T-helper 1 cell (primary cell): ENCODE measurements at regions not wholly inside any gene's neighbourhood (a gene's known extent, or its start where the extent isn't known, plus 50 kb on each side); places are given as distances from the start of the nearest gene placed in this dataset.
"Not testable (repeated sequence)": the region's sequence is repeated elsewhere in the genome, so short reads cannot be mapped to it uniquely, and the experiment has no call there.

Experiments
- DNase-seq, 5 donors: peaks; one replicate each; pipeline ENCODE4 v3.0.0-alpha.2; 2012 to 2020

DNA sequence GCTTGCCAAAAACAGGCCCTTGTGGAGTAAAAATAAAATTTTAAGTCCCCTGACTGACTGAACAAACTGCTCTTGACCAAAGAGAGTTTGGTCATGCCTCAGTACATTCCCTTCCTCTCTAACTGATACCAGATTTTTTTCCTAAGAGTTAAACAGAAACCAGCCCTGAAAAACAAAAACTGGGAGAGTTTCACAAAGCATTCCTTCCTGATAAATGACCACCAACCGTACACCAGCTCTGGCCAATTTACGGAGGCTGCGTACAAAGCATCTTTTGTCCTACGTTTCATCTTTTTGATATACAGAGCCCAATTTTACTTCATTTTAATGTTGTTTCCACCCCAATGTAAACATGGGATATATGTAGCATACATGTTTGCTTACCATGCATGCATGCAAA lies 477.4 kb upstream of the HTR1E start:
- DNase-seq = no peak

DNA sequence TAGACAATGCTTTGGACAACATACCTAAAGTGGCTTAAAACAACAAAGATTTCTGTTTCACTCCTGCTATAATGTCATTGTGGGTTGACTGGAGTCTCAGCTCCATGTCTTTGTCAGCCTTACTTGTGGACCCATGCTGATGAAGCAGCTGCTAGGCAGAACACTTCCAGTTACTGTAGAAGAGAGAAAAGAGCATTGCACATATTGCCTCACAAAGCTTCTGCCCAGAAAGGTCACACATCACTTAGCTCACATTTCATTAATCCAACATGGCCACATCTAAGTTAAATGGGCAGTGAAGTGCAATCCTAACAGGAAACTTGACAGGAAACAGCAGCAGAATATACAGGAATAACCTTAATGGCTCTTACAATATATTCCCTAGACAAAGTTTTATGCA lies 480.5 kb upstream of the HTR1E start:
- DNase-seq = no peak

DNA sequence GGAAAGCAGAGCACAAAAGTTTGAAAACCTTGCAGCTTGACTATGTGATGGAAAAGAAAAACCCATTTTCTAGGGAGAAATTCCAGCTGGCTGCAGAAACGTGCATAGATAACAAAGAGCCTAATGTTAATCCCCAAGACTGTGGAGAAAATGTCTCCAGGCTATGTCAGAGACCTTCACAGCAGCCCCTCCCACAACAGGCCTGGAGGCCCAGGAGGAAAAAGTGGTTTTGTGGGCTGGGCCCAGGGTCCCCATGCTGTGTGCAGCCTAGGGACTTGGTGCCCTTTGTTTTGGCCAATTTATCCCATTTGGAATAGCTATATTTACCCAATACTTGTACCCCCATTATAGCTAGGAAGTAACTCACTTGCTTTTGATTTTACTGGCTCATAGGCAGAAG lies 484.1 kb upstream of the HTR1E start:
- DNase-seq = no peak

DNA sequence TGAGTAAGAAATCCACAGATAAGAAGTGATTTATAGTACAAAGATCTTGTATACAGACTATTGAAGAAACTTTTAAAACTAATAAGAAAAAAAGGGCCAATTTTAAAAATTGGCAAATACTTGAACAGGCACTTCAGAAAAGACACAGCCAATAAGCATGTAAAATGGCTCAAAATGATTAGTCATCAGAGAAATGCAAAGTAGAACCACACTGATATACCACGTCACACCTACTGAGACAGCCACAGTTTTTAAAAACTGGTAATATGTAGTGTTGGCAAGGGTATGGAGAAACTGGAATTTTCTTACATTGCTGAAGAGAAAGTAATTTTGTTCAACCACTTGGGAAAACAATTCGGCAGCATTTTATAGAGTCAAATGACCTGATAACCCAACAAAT lies 488.9 kb upstream of the HTR1E start:
- no peak for DNase-seq

DNA sequence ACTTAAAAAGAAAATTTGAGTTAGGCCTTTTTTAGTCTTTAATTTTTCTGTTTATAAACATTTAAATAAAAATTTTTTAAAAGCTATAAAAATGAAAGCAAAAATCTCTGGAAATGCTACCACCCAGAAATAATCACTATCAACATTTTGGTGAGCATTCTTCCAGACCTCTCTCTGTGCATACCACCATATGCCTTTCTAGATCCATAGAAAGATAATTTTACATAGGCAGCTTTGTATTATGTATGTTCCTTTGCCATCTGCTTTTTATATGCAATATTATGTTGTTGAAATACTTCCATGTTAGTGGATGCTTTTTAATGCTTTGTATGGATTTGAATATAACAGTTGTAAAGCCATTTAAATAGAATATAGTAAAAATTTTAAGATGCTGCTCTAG lies 496.7 kb upstream of the HTR1E start:
- DNase-seq = no peak

DNA sequence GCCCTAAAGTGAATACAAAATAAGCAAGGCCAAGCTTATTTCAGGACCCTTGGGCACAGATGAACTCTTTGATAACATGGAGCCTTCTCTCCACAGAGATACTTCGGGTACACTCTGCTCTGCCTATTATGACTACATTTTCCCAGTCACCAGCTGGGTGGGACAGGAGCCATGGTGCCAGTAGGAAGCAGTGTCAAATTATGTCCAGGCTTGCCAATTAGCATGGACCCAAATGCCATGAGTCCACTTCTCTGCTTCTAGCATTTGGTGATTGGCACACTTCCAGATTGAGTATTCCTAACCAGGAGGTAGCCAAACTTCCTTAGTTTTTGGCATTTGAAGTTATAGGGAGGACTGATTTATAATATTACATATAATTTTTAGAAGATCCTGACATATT lies 513.8 kb upstream of the HTR1E start:
- DNase-seq = no peak

DNA sequence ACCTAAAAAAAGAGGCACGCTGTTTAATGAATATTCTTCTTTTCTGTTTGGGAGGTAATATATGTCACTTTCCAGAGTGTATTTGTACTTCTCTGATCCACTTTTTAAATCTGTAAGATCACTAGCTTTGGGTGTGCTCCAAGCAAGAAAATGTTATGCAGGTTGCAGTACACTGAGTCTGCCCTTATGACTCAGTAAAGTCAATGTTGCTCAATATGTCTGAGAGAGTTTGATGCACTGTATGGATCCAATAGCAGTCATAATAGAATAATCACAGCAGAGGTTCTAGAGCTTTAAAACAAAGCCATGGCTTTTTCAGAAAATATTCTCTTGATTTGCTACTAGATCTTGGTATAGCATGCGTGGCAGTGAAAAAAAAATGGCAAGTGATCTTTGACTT lies 525.3 kb upstream of the HTR1E start:
- DNase-seq = no peak

DNA sequence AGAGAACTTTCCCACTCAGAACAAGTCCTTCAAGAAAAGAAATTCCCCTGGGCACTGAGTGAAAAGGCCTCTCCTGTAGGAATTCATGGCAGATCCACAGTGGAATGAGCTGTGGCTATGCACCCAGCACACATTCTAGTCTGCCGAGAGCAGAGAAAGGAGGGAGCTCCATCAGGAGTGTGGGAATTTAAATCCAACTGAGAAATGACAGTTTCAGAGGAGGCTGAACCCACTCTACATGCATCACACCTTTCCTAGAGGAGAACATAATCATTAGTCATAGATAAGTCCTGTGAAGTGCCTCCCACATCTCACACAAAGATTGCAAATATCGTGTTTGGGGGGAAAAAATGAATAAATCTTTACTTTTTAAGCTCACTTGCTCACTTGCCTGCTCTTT lies 530.2 kb upstream of the HTR1E start:
- no peak for DNase-seq

DNA sequence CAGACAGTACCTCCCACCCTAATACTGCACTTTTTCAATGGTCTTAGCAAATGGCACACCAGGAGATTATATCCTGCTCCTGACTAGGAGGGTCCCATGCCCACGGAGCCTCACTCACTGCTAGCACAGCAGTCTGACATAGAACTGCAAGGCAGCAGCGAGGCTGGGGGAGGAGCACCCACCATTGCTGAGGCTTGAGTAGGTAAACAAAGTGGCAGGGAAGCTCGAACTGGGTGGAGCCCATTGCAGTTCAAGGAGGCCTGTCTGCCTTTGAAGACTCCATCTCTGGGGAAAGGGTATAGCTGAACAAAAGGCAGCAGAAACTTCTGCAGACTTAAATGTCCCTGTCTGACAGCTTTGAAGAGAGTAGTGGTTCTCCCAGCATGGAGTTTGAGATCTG lies 544.5 kb upstream of the HTR1E start:
- not testable (repeated sequence) for DNase-seq

DNA sequence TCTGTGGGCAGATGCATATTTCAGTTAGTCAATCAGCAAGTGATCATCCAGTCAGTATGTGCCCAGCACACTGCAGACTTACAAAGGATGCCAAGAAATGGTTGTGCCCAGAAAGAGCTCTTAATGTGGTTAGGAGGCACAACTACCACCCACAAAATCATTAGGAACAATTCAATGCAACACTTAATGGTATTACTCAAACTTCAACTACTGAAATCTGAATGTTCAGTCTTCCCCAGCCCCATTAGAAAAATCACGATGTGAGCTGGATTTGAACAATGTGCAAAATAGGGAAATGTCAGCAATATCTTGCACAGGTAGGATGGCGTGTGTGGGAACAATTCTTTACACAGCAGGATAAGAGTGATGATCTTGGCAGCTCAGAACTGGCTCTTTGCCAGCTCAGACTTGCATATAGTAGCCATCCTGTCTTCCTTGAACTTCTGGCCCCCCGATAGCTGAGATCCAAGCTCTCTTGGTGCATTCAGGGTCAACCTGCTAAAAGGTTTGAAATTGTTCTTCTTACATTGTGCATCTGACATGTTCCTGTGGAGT lies 556.7 kb upstream of the HTR1E start:
- DNase-seq = no peak

DNA sequence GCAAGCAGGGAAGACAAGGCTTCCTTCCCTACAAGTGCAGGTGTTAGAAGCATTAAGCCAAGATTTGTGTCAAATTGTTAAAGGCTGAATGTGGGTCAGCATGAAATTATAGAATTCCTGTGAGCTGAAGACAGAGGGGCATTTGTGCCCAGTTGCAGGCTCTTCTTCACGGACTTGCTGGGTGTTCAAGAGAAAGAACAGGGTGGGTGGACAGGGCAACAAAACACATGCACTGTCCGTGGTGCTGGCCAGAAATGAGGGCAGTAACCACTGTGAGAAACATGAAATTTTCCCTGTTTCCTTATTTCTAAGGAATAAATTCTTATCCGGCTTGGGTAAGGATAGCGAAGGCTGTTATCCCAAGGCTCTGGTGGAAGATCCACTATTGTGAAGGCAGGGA lies 579.5 kb upstream of the HTR1E start:
- no peak for DNase-seq

DNA sequence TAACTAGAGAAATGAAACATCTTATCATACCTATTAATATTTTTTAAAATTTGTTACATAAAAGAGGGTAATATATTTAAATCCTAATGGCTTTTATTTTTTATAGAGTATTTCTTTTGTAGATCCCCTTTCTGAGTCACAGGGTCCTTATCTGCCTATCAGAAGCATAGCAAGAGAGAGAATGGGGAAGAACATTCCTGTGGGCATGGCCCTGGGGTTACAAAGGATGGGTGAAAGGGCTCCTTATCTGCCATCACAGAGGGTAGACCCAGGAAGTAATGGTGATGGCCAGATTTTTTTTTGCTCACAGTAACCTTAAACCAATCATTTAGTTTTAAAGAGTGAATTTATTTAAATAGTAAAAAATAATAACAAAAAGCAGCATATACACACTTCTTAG lies 582.1 kb upstream of the HTR1E start:
- DNase-seq = no peak

DNA sequence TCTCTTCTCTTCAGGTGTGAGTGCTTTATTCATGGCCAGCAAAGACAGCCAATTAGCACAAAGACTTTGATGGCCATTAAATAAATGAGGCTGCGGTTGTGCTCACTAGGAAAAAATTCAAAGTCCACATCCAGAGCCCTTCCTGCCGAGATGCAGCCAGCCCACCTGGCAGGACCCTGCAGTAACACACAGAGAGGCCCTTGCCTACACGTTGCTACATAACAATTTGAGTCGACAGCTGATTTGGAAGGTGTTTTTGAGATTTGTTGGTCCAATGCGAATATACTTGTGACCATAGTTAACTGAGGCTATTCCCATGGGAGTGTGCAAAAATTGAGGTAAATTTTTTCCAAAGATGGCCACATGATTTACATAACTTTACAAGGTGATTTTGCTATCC lies 605.4 kb upstream of the HTR1E start:
- no peak for DNase-seq

DNA sequence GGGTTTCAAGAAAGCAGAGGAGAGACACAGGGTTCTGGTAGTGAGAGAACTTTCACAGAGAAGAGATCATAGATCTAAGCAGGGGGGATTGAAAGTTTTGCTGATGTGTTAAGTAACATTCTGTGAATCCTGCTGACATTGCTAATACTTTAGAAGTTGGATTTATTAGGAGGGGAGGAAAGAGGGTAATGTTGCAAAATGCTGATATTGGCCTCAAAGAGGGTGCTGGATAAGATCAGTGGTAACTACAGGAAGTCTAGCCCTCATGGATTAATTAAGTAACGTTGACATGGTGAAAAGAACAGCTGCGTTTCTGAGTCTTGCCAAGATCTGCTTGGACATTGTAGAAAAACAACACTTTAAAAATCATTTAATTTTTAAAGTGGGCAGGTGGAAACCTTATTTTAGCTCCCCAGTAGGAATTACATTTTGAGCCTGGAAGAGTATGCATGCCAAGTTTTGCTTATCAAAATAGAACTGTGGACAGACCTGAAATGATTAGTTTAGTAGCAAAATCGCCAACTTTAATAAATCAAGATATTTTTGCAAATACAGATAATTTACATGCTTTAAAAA lies 606.0 kb upstream of the HTR1E start:
- DNase-seq = no peak

DNA sequence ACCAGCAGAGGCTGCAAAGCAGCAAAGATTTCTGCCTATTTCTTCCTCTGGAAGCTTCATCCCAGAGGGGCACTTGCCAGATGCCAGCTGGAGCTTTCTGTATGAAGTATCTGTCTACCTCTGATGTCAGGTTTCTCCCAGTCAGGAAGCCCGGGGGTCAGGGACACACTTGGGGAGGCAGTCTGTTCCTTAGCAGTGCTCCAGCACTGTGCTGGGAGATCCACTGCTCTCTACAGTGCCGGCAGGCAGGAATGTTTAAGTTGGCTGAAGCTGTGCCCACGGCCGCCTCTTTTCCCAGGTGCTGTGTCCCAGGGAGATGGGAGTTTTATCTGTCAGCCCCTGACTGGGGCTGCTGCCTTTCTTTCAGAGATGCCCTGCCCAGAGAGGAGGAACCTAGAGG lies 631.1 kb upstream of the HTR1E start:
- DNase-seq = no peak

DNA sequence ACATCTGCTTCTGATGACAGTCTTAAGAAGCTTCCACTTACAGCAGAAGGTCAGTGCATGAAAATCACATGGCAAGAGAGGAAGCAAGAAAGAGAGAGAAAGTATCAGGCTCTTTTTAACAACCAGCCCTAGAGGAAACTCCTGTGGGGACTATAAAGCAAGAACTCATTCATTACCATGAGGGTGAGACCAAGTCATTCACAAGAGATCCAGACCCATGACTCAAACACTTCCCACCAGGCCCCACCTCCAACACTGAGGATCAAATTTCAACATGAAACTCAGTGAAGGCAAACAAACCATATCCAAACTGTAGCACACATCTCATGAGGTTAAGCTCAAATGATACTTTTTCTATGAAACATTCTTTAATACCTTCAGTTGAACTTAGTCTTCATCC lies 643.2 kb upstream of the SYNCRIP start:
- no peak for DNase-seq

DNA sequence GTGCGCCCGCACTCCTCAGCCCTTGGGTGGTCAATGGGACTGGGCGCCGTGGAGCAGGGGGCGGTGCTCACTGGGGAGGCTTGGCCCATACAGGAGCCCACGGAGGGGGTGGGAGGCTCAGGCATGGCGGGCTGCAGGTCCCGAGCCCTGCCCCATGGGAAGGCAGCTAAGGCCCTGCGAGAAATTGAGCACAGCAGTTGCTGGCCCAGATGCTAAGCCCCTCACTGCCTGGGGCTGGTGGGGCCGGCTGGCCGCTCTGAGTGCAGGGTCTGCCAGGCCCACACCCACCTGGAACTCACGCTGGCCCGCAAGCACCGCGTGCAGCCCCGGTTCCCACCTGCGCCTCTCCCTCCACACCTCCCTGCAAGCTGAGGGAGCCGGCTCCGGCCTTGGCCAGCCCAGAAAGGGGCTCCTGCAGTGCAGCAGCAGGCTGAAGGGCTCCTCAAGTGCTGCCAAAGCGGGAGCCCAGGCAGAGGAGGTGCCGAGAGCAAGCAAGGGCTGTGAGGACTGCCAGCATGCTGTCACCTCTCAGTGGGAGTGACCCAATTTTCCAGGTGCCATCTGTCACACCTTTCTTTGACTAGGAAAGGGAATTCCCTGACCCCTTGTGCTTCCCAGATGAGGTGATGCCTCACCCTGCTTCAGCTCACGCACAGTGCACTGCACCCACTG lies 642.3 kb upstream of the SYNCRIP start:
- DNase-seq = not testable (repeated sequence)

DNA sequence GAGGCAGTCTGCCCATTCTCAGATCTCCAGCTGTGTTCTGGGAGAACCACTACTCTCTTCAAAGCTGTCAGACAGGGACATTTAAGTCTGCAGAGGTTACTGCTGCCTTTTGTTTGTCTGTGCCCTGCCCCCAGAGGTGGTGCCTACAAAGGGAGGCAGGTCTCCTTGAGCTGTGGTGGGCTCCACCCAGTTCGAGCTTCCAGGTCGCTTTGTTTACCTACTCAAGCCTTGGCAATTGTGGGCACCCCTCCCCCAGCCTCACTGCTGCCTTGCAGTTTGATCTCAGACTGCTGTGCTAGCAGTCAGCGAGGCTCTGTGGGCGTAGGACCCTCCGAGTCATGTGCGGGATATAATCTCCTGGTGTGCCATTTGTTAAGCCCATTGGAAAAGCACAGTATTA lies 640.9 kb upstream of the SYNCRIP start:
- not testable (repeated sequence) for DNase-seq

DNA sequence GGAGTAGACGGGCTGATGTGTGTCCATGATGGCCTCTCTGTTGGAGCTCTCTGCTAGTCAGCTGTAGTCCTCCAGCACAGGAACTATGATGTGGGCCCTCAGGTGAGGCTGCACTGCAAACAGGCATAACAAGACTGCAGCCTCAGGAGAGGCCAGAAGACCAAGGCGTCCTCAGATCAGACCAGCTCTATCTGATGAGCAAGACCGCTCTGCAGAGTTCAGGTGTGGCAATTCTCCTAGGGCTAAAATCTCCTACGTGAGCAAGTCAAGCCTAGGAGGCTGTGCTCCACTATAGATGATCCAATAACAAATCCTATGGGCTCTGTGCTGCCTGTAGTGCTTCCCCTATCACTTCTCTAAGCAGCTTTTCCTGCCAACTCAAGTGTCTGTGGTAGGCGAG lies 633.4 kb upstream of the SYNCRIP start:
- DNase-seq = no peak

DNA sequence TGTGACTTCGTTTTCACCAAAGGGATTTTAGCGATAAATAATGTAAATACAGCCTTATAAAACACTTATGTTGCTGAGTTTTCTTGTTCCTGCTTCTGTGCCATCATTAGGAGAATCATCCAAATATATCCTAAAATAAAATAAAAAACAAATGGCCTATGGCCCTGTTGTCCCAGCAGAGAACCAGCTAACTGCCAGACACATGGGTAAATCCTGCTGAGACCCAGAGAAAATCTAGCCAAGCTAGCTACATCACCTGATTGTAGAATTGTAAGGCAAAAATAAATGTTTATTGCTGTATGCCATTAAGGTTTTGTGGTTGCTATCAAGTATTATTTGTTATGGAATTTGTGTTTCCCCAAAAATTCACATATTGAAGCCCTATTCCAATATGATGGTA lies 631.2 kb upstream of the SYNCRIP start:
- no peak for DNase-seq

DNA sequence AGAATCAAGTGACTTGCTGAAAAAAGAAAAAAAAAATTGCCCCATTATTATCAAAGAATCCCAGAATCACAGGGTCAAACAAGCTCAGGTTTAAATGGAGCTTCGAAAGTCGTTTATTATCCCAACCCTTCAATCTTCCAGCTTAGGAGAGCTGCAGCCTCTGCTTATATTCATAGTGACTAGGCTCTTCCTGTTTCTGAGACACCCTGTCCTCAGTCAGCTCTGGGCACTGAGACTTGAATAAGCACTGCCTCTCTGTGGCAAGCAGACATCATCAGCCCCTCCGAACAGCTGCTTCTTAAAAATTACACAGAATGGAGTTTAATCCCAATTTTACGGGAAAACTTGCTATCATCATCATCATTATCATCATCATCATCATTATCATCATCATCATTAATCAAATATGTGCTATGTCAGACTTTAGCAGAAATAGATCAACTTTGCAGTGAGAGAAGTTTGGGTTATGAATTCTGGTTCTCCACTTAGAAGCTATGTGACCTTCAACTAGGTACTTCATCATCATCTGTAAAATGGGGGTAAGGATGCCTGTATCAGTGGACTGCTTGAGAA lies 614.0 kb upstream of the SYNCRIP start:
- DNase-seq = no peak

DNA sequence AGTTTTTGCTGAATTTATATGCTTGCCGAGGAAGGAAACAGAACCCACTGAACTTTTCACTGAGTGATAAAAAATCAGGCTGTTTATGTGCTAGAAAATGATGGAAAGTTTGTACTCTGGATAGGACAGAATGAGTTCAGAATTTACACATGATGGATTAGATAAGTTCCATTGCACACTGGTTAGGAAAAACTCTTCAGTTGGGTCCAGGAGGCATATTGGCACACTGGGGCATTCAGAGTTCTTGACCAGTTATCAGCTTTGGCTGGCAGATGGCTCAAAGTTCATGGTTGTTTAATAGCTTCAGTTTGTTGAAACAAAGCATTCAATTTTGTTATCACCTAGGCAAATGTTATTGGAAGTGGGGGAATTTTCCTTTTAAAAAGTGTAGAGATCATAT lies 613.3 kb upstream of the SYNCRIP start:
- no peak for DNase-seq

DNA sequence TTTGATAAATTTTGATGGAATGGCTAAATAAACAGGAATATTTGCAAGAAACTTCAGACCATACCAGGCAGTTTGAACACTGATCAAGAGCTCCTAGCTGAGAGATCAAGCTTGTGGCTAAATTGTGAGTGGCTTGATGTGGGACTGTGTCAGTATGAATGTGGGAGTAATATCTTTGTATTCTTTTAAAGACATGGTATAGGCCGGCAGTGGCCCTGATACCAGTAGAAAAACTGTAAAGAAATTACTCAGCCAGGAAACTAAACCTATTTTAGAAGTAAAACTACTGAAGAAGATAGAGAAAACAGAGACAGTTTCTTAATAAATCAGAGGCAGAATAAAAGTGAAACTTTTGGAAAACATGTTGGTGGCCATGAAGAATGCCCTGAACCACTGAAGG lies 608.4 kb upstream of the SYNCRIP start:
- DNase-seq = peak in 1 of 5 donors; percentile 2

DNA sequence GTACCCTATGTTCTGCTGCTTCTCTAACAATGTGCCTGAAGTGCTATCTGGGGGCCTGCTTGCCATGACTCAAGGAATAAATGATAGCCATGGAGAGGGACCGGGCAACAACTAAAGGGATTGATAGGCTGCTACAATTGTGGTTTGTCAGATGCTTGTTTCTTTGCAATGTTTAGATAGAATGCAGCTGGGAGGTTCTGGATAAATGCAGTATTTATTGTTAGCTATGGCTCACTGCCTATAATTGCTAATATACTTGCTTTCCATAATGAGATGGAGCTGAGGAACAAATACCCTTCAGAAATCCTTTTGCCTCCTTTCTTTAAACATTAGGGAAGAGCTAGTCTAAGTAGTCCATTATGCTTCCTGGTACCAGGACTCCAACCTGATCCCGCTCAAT lies 575.2 kb upstream of the SYNCRIP start:
- DNase-seq = no peak

DNA sequence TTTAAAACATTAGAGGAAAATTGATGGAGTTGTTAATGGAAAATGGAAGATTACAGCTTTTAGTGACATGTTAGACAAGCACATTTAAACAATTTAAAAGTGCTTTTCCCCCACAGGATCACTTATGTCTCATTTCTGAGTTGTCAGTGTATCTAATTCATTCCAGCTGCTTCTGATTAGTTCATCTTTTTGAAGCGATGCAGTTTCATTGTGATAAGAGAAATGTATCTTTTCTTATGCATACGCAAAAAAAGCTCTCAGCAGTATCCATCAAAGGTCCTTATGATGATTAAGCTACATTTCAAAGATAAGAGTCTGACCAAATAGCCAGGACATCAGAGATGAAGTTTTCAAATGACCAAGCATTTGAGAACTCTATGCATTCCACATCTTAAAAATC lies 572.6 kb upstream of the SYNCRIP start:
- DNase-seq = no peak
